OCI-LY1 (cell line): ENCODE measurements at regions not wholly inside any gene's neighbourhood (a gene's known extent, or its start where the extent isn't known, plus 50 kb on each side); places are given as distances from the start of the nearest gene placed in this dataset.

Source experiments
- H2AFZ ChIP-seq: fragments of 200-600 bp; sonication (generic), shearing (Covaris generic); 2 replicates; pipeline ENCODE4 v1.6.0; 2014; ENCODE audit warnings: antibody characterized with exemption, mild to moderate bottlenecking, low read length
- H3F3A ChIP-seq: fragments of 200-600 bp; sonication (generic), shearing (Covaris generic); 2 replicates; pipeline ENCODE4 v1.6.0; 2014; ENCODE audit warnings: mild to moderate bottlenecking, antibody characterized with exemption, low read length, moderate library complexity; ENCODE audit not compliant: insufficient read depth
- H3K27ac ChIP-seq: fragments of 200-600 bp; sonication (generic); 2 replicates; pipeline ENCODE4 v1.5.1; 2014; ENCODE audit warnings: low read length, mixed run types, mild to moderate bottlenecking, low read depth; ENCODE audit not compliant: poor library complexity, severe bottlenecking
- H3K27me3 ChIP-seq: fragments of 200-600 bp; sonication (generic); 2 replicates; pipeline ENCODE4 v1.6.0; 2014; ENCODE audit warnings: antibody characterized with exemption, mild to moderate bottlenecking, low read length, moderate library complexity; ENCODE audit not compliant: insufficient read depth
- H3K36me3 ChIP-seq: fragments of 200-600 bp; sonication (generic); 2 replicates; pipeline ENCODE4 v1.6.1; 2014; ENCODE audit warnings: mild to moderate bottlenecking, antibody characterized with exemption, low read length, moderate library complexity, mixed read lengths; ENCODE audit not compliant: insufficient read depth
- H3K4me1 ChIP-seq: fragments of 200-600 bp; sonication (generic); 2 replicates; pipeline ENCODE4 v1.5.1; 2014; ENCODE audit warnings: mild to moderate bottlenecking, low read length, moderate library complexity; ENCODE audit not compliant: insufficient read depth, severe bottlenecking
- H3K4me2 ChIP-seq: fragments of 200-600 bp; sonication (generic), shearing (Covaris generic); 2 replicates; pipeline ENCODE4 v1.6.1; 2014; ENCODE audit warnings: low read length
- H3K4me3 ChIP-seq: fragments of 200-600 bp; sonication (generic); 2 replicates; pipeline ENCODE4 v1.5.1; 2014; ENCODE audit warnings: low read length, low read depth, mild to moderate bottlenecking, mixed read lengths; ENCODE audit not compliant: poor library complexity, severe bottlenecking
- H3K79me2 ChIP-seq: fragments of 200-600 bp; shearing (Covaris generic); 2 replicates; pipeline ENCODE4 v1.6.1; 2016; ENCODE audit warnings: mixed run types, low read length, mixed read lengths; ENCODE audit not compliant: insufficient read depth
- H3K9ac ChIP-seq: fragments of 200-600 bp; sonication (generic), shearing (Covaris generic); 2 replicates; pipeline ENCODE4 v1.6.1; 2014; ENCODE audit warnings: mild to moderate bottlenecking, low read length, mixed read lengths
- H3K9me2 ChIP-seq: fragments of 200-600 bp; sonication (generic), shearing (Covaris generic); 2 replicates; pipeline ENCODE4 v1.6.1; 2014; ENCODE audit warnings: low read depth, mild to moderate bottlenecking, low read length, mixed read lengths
- H3K9me3 ChIP-seq: fragments of 200-600 bp; shearing (Covaris generic); 2 replicates; pipeline ENCODE4 v1.6.1; 2014; ENCODE audit warnings: low read length, mixed read lengths
- H4K20me1 ChIP-seq: fragments of 200-600 bp; sonication (generic), shearing (Covaris generic); 2 replicates; pipeline ENCODE4 v1.6.0; 2016; ENCODE audit warnings: mild to moderate bottlenecking, low read length; ENCODE audit not compliant: insufficient read depth
- EZH2 ChIP-seq: fragments of 200-600 bp; sonication (generic), shearing (Covaris generic); IDR thresholded peaks from 2 replicates; pipeline ENCODE4 v1.8.0; 2017; ENCODE audit warnings: borderline replicate concordance, mixed run types, mild to moderate bottlenecking, antibody characterized with exemption, low read length, moderate library complexity, mixed read lengths
- TF ChIP-seq, protein P1 (sequence below): fragments of 200-600 bp; sonication (generic), shearing (Covaris generic); IDR thresholded peaks from 2 replicates; pipeline ENCODE4 v1.5.1; 2017; ENCODE audit warnings: mild to moderate bottlenecking, antibody characterized with exemption, low read length, moderate library complexity, mixed read lengths

- no peak overlapping the region for H3K4me3 ChIP-seq
- H3K79me2 ChIP-seq = no peaks in the 10 kb centered on the region
- no peak overlapping the region for H3K27ac ChIP-seq
- H3K9me2 ChIP-seq = no peaks in the 10 kb centered on the region
- H3F3A ChIP-seq = no peaks in the 10 kb centered on the region
- no peaks in the 10 kb centered on the region for H4K20me1 ChIP-seq
- H3K9me3 ChIP-seq = no peaks in the 10 kb centered on the region
- H3K9ac ChIP-seq = no peak overlapping the region
- H3K4me1 ChIP-seq = no peaks in the 10 kb centered on the region
- no peaks in the 10 kb centered on the region for H3K36me3 ChIP-seq
- H2AFZ ChIP-seq = no peak overlapping the region
- no peak overlapping the region for H3K4me2 ChIP-seq
- no peak for TF ChIP-seq EZH2
- TF ChIP-seq, protein P1, sequence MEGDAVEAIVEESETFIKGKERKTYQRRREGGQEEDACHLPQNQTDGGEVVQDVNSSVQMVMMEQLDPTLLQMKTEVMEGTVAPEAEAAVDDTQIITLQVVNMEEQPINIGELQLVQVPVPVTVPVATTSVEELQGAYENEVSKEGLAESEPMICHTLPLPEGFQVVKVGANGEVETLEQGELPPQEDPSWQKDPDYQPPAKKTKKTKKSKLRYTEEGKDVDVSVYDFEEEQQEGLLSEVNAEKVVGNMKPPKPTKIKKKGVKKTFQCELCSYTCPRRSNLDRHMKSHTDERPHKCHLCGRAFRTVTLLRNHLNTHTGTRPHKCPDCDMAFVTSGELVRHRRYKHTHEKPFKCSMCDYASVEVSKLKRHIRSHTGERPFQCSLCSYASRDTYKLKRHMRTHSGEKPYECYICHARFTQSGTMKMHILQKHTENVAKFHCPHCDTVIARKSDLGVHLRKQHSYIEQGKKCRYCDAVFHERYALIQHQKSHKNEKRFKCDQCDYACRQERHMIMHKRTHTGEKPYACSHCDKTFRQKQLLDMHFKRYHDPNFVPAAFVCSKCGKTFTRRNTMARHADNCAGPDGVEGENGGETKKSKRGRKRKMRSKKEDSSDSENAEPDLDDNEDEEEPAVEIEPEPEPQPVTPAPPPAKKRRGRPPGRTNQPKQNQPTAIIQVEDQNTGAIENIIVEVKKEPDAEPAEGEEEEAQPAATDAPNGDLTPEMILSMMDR = no peak
- no peaks in the 10 kb centered on the region for H3K27me3 ChIP-seq
Observed at GRCh38 chr3:80750637-80751036, 982.8 kb upstream of the ROBO1 start.

DNA sequence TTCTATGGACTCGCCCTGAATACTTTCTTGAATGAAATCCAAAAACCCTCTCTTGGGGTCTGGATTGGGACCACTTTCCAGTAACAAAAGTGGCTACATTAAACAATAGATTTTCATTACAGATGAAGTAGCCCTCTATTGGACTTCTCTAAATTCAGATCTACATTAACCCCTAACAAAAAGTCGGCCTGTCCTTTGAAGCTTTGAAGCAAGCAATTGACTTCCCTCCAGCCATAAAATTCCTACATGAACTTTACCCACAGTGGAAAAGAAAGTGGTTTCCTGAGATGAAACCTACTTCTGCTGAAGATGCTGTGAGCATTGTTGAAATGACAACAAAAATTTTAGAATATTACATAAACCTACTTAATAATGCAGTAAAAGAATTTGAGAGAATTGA lies 967.1 kb upstream of the ROBO1 start:
- H3K4me1 ChIP-seq = no peaks in the 10 kb centered on the region
- no peaks in the 10 kb centered on the region for H3K36me3 ChIP-seq
- no peaks in the 10 kb centered on the region for H3K27me3 ChIP-seq
- H3K9me3 ChIP-seq = no peaks in the 10 kb centered on the region
- no peak overlapping the region for H2AFZ ChIP-seq
- H3K79me2 ChIP-seq = no peaks in the 10 kb centered on the region
- TF ChIP-seq, protein P1 = no peak
- no peak for TF ChIP-seq EZH2
- no peak overlapping the region for H3K27ac ChIP-seq
- H3K9ac ChIP-seq = no peak overlapping the region
- no peaks in the 10 kb centered on the region for H4K20me1 ChIP-seq
- H3F3A ChIP-seq = no peaks in the 10 kb centered on the region
- no peaks in the 10 kb centered on the region; the same call in 1 of the 2 replicates for H3K9me2 ChIP-seq
- no peak overlapping the region for H3K4me2 ChIP-seq
- no peak overlapping the region for H3K4me3 ChIP-seq

DNA sequence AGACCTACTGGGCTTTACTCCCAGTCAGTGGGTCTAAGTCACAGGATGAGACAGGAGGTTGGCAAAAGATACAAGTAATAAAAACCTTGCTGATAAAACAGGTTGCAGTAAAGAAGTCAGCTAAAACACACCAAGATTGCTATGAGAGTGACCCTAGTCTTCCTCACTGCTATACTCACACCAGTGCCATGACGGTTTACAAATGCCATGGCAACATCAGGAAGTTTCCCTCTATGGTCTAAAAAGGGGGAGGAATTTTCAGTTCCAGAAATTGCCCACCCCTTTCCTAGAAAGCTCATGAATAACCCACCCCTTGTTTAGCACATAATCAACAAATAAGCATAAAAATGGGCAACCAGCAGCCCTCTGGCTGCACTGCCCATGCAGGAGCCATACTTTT lies 966.7 kb upstream of the ROBO1 start:
- Histone ChIP-seq H3K4me2 (no peak overlapping the region), H3K9me2 (no peaks in the 10 kb centered on the region; the same call in 1 of the 2 replicates), H3K9ac (no peak overlapping the region), H3F3A (no peaks in the 10 kb centered on the region), H3K27me3 (no peaks in the 10 kb centered on the region), H3K27ac (no peak overlapping the region), H4K20me1 (no peaks in the 10 kb centered on the region), H3K9me3 (no peaks in the 10 kb centered on the region), H3K79me2 (no peaks in the 10 kb centered on the region), H3K4me1 (no peaks in the 10 kb centered on the region), H2AFZ (no peak overlapping the region), H3K36me3 (no peaks in the 10 kb centered on the region), H3K4me3 (no peak overlapping the region)
- TF ChIP-seq EZH2 = no peak
- TF ChIP-seq, protein P1 = no peak
